Mesothelial cell of epicardium (in vitro differentiated cells): ENCODE measurements at regions not wholly inside any gene's neighbourhood (a gene's known extent, or its start where the extent isn't known, plus 50 kb on each side); places are given as distances from the start of the nearest gene placed in this dataset.

Experiments used
- DNase-seq, 2 experiments: peaks; one replicate each; pipeline ENCODE4 v3.0.0; 2021; ENCODE audit warnings: low spot score in 2 of 2; ENCODE audit not compliant: unreplicated experiment in 2 of 2
- H3K27ac Mint-ChIP-seq: 2 replicates; pipeline ENCODE4 v1.8.0; 2021; ENCODE audit warnings: mixed read lengths
- H3K27me3 Mint-ChIP-seq: 2 replicates; pipeline ENCODE4 v1.8.0; 2021; ENCODE audit warnings: low read depth, mixed read lengths
- H3K36me3 Mint-ChIP-seq: 2 replicates; pipeline ENCODE4 v1.8.0; 2021; ENCODE audit warnings: mixed read lengths
- H3K4me1 Mint-ChIP-seq: 2 replicates; pipeline ENCODE4 v1.8.0; 2021; ENCODE audit warnings: mixed read lengths
- H3K4me3 Mint-ChIP-seq: 2 replicates; pipeline ENCODE4 v1.8.0; 2021; ENCODE audit warnings: mild to moderate bottlenecking, moderate library complexity, mixed read lengths
- H3K9me3 Mint-ChIP-seq: 2 replicates; pipeline ENCODE4 v1.8.0; 2021; ENCODE audit warnings: mixed read lengths
- TF ChIP-seq, protein P1 (sequence below): fragments of 200-600 bp; sonication (generic); IDR thresholded peaks from one replicate; pipeline ENCODE4 v1.5.0; 2021; ENCODE audit warnings: antibody characterized with exemption; ENCODE audit not compliant: unreplicated experiment

DNA sequence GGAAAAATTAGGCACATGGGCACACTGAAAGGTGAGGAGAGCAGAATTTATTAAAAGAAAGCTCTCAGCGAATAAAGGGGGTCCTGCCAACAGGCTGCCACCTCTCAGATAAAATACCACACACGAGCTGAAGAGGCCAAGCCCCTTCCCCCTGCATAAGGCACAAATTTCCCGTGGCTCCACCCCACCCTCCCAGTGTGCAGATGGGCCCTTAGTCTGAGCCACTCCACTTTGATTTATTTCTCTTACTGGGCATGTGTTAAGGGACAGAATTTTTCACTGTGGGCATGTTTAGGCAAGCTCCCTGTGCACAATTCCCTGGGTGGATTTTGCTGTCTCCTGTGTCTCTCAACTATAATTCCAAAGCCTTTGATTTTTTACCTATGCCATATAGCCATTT lies 409.8 kb downstream of the TBL1XR1 start:
- no peak for DNase-seq
- H3K36me3 Mint-ChIP-seq, result no peaks in the 10 kb centered on the region
- peaks cover 10% of the 10 kb centered on the region for H3K4me1 Mint-ChIP-seq

DNA sequence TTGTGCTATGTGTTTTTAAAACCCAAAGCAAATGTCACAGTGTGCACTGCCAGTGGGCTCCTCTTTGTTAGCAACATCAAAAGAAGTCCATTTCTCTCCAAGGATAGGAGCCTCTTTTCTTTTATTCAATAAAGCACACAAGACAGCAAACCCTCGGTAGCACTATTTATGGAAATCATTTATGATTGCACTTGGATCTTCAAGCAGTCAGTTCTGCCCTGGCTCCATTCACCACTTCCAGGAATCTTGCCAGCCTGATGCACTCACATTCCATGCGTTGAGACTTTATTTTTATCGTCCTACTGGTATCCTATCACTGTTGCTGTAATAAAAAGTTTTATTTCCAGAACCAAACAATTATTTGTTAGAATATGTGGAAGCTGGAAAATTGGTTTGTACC lies 412.1 kb downstream of the TBL1XR1 start:
- DNase-seq, result no peak
- no peaks in the 10 kb centered on the region for H3K36me3 Mint-ChIP-seq
- TF ChIP-seq, protein P1, sequence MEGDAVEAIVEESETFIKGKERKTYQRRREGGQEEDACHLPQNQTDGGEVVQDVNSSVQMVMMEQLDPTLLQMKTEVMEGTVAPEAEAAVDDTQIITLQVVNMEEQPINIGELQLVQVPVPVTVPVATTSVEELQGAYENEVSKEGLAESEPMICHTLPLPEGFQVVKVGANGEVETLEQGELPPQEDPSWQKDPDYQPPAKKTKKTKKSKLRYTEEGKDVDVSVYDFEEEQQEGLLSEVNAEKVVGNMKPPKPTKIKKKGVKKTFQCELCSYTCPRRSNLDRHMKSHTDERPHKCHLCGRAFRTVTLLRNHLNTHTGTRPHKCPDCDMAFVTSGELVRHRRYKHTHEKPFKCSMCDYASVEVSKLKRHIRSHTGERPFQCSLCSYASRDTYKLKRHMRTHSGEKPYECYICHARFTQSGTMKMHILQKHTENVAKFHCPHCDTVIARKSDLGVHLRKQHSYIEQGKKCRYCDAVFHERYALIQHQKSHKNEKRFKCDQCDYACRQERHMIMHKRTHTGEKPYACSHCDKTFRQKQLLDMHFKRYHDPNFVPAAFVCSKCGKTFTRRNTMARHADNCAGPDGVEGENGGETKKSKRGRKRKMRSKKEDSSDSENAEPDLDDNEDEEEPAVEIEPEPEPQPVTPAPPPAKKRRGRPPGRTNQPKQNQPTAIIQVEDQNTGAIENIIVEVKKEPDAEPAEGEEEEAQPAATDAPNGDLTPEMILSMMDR, result no peak
- no peak overlapping the region for H3K4me3 Mint-ChIP-seq
- peaks cover 8% of the 10 kb centered on the region for H3K4me1 Mint-ChIP-seq
- H3K9me3 Mint-ChIP-seq, result no peaks in the 10 kb centered on the region
- H3K27ac Mint-ChIP-seq, result no peak overlapping the region
- no peaks in the 10 kb centered on the region for H3K27me3 Mint-ChIP-seq

More for the DNA sequence above, 409.8 kb downstream of the TBL1XR1 start:
- no peaks in the 10 kb centered on the region for H3K27me3 Mint-ChIP-seq
- no peaks in the 10 kb centered on the region for H3K9me3 Mint-ChIP-seq
- H3K4me3 Mint-ChIP-seq, result no peak overlapping the region
- TF ChIP-seq, protein P1, result no peak
- H3K27ac Mint-ChIP-seq, result no peak overlapping the region

DNA sequence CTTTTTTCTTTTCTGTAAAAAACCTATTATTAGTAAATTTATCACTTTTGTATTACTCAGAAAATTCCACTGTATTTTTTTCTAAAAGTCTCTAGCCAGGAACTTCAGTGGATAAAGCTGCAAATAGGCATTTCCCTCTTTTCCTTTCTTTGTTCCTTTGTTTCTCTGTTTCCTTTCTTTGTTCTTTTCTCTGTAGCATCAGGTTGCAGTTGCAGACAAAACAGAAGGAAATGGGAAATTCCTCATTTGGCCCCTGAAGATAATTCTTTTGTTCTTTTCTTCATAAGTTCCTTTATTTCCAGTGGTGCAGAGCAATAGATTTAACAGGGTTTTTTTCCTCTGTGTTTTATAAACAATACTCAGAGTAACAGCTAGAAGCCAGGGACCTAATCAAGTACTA lies 416.5 kb downstream of the TBL1XR1 start:
- TF ChIP-seq, protein P1, result no peak
- Mint-ChIP-seq H3K27me3 (no peaks in the 10 kb centered on the region), H3K27ac (no peak overlapping the region)

DNA sequence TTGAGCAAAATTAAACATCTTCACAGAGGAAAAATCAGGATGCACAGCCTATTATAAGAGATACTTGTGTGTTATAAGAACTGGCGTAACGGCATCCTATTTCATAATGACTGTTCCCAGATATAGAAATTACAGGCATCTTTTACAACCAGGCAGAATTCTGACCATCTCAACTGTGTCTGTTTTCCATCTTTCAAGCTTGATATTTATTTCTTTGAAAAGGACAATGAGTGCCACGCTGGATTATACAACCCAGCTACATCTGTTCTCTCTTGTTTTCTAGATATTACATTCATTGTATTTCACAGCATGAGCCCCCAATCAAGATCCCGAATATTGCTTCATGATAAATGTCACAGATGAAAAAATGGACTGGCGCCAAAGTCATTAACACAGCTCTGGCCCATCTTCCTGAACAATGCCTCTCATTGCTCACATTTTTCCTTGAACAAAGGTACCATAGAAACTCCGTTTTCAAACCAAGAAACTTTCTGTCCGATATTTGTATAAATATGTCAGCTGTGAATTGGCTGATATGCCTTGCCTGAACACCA lies 420.6 kb downstream of the TBL1XR1 start:
- no peak overlapping the region for H3K4me3 Mint-ChIP-seq
- no peak for DNase-seq
- H3K36me3 Mint-ChIP-seq, result peaks cover 14% of the 10 kb centered on the region
- H3K9me3 Mint-ChIP-seq, result peaks cover 30% of the 10 kb centered on the region
- H3K4me1 Mint-ChIP-seq, result no peaks in the 10 kb centered on the region
- H3K27me3 Mint-ChIP-seq, result no peaks in the 10 kb centered on the region
- TF ChIP-seq, protein P1, result no peak
- H3K27ac Mint-ChIP-seq, result no peak overlapping the region

More for the DNA sequence above, 416.5 kb downstream of the TBL1XR1 start:
- no peaks in the 10 kb centered on the region for H3K36me3 Mint-ChIP-seq
- no peaks in the 10 kb centered on the region for H3K4me1 Mint-ChIP-seq
- no peak for DNase-seq
- no peaks in the 10 kb centered on the region for H3K9me3 Mint-ChIP-seq
- H3K4me3 Mint-ChIP-seq, result no peak overlapping the region

DNA sequence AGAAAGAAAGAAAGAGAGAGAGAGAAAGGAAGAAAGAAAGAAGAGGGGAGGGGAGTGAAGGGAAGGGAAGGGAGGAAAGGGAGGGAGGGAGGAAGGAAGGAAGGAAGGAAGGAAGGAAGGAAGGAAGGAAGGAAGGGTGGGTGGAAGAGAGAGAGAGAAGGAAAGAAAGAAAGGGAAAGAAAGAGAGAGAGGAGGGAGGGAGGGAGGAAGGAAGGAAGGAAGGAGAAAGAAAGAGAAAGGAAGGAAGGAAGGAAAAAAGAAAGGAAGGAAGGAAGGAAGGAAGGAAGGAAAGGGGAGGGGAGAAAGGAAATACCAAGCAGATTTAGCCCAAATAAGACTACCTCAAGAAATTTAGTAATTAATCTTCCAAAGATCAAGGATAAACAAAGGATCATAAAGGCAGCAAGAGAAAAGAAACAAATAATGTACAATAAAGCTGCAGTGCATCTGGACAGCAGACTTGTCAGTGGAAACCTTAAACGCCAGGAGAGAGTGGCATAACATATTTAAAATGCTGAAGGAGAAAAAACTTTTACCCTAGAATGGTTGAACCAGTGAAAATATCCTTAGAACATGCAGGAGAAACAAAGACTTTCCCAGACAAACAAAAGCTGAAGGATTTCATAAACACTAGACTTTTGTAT lies 427.6 kb downstream of the TBL1XR1 start:
- Mint-ChIP-seq H3K27me3 (no peaks in the 10 kb centered on the region), H3K27ac (no peak overlapping the region), H3K36me3 (peaks cover 13% of the 10 kb centered on the region), H3K9me3 (peaks cover 51% of the 10 kb centered on the region), H3K4me3 (no peak overlapping the region), H3K4me1 (no peaks in the 10 kb centered on the region)
- TF ChIP-seq, protein P1, result no peak
- no peak for DNase-seq
